HG02870 (cell line): ENCODE measurements at regions not wholly inside any gene's neighbourhood (a gene's known extent, or its start where the extent isn't known, plus 50 kb on each side); places are given as distances from the start of the nearest gene placed in this dataset.
"Not testable (repeated sequence)": the region's sequence is repeated elsewhere in the genome, so short reads cannot be mapped to it uniquely, and the experiment has no call there.

ENCODE experiments used
- ATAC-seq: cut with Tn5 transposase; IDR thresholded peaks from one replicate; pipeline ENCODE4 v1.9.1; 2021; ENCODE audit warnings: mild to moderate bottlenecking, moderate library complexity; ENCODE audit not compliant: unreplicated experiment

DNA sequence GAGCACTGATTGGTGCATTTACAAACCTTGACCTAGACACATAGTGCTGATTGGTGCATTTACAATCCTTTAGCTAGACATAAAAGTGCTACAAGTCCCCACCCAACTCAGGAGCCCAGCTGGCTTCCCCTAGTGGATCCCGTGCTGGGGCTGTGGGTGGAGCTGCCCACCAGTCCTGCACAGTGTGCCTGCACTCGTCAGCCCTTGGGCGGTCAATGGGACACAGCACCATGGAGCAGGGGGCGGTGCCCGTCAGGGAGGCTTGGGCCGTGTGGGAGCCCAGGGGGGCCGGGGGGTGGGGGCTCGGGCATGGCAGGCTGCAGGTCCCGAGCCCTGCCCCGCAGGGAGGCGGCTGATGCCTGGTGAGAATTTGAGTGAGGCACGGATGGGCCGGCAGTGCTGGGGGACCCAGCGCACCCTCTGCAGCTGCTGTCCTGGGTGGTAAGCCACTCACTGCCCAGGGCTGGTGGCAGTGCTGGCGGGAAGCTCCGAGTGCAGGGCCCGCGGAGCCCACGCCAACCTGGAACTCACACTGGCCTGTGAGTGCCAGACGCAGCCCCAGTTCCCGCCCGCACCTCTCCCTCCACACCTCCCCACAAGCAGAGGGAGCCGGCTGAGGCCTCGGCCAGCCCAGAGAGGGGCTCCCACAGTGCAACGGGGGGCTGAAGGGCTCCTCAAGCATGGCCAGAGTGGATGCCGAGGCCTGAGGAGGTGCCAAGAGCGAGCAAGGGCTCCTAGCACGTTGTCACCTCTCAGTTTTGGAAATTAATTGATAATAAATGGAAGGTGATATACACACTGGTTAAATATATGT is 207.7 kb downstream of the RAP2B start:
- no peak for ATAC-seq

DNA sequence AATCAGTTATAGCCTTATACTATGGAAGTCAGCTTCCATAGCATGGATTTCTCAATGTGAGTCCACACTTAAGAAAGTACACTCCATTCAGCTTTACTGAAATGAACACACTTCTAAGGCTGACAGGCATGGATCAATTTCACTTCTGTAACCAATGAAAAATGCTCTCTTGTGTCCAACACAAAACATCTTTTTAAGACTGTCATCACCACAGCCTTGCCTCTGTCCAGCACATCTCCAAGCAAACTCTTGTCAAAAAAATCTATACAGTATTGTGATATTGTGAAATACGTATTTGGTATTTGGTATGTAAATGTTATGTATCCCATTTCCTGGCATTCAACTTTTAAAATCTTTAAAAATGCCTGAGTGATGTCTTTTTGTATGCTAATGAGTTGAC is 208.7 kb downstream of the RAP2B start:
- ATAC-seq: no peak

DNA sequence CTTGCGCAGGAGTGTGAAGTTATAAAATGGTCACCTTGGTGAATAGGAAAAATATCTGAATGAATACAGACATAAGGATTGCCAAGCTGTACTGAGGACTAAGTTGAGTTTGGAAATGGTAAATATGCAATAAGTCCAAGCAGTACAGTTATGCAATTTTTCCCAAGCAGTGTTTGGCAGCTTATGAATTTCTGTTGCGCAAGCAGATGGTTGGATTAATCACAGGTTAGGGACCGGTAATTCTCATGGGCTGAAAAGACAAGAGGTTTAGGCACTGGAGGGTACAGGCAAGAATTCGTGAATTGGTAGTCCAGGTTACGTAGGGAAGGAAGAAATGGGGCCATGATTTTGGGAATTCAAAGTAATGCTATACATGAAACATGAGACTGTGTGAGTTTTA is 210.3 kb downstream of the RAP2B start:
- no peak for ATAC-seq

DNA sequence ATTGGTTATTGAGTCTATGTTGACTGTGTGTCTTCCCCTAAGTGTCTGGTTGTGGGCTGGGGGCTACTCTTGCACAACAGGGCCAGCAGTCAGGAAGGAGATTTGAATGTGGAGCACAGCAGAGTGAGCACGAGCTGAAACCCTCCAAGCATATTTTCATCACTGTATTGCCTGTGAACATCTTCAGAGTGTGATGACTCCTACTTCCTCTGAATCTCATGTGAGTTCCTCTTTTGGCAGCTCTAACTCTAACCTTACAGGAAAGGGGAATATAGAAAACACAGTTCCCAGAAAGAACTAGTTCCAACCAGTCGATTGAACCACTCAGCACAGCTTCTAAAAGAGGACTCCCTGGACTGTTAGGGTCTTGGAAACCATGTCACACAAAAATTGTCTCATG is 211.6 kb downstream of the RAP2B start:
- no peak for ATAC-seq

DNA sequence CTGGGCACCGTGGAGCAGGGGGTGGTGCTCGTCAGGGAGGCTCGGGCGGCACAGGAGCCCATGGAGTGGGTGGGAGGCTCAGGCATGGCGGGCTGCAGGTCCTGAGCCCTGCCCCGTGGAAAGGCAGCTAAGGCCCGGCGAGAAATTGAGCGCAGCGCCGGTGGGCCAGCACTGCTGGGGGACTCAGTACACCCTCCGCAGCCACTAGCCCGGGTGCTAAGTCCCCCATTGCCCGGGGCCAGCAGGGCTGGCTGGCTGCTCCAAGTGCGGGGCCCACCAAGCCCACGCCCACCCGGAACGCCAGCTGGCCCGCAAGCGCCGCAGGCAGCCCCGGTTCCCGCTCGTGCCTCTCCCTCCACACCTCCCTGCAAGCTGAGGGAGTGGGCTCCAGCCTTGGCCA is 216.3 kb downstream of the RAP2B start:
- not testable (repeated sequence) for ATAC-seq

DNA sequence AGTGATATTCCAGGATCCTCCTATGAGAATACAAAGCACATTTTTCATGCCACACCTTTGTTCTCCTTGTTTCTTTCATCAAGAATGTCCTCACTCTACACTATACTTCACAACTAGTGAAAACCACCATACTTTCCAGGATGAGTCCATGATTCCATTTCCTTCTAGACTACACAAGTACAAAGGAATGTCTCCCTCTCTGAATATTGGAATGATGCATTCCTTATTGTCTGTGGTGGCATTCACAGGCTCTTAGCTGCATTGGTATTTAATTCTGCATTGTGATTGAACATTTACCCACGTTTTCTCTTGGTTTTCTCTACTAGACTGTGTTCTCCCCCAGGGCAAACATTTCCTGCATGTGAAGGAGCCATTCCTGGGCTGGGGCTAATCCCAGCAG is 217.5 kb downstream of the RAP2B start:
- ATAC-seq: no peak

DNA sequence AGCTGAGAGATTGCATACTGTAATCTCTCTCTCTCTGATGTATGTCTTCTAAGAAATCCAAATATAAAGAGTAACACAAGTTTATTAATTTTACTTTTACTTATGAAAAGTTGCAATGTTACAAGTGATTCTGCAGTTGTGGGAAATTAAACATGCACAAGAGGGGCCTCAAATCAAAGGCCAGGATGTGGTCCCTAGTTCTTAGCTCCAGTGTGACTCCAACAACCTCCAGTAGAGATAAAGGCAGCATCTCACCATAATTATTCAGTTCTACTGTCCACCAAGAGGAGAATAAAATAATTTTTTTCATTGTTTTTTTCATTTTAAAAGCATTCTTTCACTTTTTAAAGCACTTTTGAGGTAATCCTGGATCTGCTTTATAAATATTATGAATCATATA is 223.3 kb downstream of the RAP2B start:
- no peak for ATAC-seq

DNA sequence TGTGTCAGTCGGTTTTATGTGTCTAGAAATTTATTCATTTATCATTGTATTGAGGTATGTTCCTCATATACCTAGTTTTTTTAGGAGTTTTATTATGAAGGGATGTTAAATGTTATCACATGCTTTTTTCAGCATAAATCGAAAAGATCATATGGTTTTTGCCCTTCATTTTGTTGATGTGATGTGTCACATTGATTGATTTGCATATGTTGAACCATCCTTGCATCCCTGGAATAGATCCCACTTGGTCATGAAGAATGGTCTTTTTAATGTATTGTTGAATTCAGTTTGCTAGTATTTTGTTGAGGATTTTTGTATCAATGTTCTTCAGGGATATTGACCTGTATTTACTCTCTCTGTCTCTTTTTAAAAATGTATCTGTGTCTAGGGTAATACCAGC is 230.3 kb downstream of the RAP2B start:
- ATAC-seq: no peak

DNA sequence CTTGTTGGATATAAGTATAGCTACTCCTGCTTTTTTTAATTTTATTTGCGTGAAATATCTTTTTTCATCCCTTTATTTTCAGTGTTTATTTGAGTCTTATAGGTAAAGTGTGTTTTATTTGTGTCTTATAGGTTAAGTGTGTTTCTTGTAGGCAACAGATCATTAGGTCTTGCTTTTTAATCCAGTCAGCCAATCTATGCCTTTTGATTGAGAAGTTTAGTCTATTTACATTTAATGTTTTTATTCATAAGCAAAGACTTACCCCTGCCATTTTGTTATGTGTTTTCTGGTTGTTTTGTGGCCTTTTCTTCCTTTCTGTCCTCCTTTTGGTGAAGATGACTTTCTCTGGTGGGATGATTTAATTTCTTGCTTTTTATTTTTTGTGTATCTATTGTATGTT is 232.0 kb downstream of the RAP2B start:
- no peak for ATAC-seq

DNA sequence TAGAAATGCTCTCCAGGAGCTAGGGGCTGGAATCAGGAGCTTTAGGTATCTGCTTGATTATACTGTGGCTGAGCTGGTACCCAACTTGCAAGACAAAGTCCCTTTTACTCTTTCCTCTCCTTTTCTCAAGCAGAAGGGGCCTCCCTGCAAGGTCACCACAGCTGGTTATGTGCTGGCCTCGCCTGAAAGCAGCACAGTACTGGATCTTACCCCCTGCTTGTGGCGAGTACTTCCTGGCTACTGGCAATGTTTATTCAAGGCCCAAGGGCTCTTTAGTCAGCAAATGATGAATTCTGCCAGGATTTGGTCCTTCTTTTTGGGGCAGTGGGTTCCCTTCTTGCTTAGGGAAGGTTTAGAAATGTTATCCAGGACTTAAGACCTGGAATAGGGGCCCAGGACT is 234.6 kb downstream of the RAP2B start:
- ATAC-seq: no peak

DNA sequence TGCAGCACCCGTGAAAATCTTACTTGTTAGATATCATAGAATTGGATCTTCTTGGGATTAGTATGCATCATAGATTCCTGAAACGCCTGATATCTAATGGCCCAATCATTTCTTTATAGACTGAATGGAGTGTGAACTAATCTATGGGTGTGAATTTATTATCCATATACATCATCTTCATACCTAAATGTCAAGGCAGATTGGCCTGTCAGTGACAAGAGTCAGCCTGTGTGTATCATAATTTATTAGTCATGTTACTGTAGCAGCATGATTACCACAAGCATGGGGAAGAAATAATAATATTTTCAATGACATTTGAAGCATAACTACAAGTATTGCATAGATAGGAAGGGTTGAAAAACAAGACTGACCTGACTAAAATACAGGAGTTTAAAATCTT is 235.8 kb downstream of the RAP2B start:
- ATAC-seq: no peak

DNA sequence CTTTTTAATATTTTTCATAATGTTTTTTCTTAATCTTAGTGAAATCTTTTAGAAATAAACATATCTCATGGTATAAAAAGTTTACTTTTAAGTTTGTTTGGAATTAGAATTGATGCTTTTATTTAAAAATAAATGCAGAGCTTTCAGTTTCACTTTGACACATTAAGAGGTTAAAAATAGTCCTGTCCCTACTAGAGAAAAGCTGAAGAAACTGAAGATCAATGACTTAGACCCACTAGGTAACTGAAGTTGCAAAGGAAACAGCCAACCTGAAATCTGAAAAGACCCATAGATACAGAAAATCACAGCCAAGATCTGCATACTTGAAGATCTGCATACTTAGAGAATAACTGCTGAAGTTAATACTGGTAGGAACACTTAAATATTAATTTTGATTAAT is 237.6 kb downstream of the RAP2B start:
- ATAC-seq: peak; percentile 83

DNA sequence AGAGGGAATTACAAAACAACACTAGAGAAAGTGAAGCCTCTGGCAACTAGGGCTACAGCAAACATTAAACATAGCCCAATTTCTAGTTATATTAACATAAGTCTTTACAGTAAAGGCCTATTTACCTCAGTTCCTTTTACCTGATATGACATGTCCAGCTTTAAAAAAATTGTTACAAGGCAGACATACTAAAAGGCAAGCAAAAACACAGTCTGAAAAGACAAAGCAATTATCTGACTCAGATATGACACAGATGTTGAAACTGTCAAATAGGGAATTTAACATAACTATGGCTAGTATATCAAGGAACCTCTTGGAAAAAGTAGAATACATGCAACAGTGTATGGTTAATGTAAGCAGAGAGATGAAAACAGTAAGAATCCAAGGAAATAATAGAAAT is 238.6 kb downstream of the RAP2B start:
- ATAC-seq: no peak

DNA sequence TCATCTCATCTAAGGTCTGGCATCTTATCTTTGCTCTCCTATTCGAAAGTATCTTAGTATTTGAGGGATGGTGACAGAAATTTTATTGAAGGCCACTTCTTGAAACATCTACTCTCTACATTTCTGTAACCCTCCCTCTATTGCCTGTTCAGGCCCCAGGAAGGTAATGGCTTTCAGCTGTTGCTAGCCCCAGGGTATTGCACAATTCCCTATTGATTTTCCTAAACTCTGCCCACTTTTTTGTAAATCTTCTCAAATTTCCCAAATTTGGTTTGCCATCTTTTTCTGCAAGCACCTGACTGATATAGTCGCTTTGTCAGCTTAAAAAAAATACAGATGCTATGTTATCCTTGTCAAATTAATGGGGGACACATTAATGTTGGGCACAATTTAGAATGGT is 242.1 kb downstream of the RAP2B start:
- ATAC-seq: no peak

DNA sequence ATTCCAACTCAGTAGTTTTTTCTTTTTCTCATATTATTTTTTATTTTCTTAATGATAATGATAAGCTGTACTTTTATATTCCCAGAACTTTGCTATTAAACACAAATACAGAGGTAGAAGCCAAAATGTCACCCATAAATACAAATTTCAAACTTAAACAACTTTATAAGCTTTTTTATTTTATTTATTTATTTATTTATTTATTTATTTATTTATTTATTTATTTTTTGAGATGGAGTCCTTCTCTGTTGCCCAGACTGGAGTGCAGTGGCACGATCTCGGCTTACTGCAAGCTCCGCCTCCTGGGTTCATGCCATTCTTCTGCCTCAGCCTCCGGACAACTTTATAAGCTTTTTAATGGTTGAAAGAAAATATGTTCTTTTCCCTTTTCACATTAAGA is 243.3 kb downstream of the RAP2B start:
- ATAC-seq: not testable (repeated sequence)

DNA sequence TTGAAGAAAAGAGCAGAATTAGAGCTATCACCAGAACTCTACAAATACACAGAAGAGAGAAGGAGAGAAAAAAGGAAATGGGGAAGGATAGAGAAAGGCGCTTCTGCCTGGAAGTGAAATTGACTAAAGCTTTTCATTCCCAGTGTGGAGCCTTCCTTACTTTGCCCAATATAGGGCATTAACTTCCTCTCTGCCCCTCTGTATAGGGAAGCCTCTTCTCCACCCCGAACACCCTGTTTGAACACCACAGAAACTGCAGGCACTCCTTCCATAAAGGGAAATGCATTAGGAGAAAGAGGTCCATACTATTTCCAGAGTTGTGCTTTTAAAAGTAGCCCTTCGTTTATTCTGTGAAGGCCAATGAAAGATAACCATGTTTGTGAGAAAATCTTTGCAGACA is 248.5 kb downstream of the RAP2B start:
- no peak for ATAC-seq

DNA sequence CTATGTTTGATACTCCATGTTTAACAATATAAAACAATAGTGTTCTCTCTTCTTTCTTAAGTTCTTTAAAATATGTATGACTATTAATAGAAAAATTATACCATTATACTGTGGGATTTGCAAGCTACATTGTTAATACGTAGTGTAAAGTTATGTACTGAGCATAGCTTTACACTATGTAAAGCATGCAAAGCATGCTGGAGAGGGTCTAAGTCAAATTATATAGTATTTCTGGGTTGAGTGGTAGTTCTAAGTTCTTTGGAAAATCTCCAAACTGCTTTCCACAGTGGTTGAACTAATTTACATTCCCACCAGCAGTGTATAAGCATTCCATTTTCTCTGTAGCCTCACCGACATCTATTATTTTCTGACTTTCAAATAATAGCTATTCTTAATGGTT is 253.0 kb downstream of the RAP2B start:
- no peak for ATAC-seq

DNA sequence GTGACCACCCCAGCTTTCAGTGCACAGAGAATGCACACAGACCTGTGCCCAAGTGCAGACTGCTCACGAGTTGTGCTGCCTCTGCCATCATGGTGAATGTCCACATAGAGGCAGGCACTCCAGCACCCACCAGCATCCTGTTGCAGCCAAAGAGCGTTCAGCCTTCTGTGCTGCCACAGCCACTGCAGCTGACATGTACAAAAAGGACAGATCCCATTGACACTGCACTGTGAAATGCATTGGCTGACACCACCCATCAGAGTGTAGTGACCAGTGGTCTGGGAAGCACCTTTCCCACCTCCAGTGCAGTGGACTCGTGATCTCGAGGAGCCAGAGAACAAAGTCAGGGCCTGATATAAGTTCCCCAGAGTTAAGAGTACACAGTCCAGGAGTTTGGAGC is 260.3 kb downstream of the RAP2B start:
- ATAC-seq: no peak

DNA sequence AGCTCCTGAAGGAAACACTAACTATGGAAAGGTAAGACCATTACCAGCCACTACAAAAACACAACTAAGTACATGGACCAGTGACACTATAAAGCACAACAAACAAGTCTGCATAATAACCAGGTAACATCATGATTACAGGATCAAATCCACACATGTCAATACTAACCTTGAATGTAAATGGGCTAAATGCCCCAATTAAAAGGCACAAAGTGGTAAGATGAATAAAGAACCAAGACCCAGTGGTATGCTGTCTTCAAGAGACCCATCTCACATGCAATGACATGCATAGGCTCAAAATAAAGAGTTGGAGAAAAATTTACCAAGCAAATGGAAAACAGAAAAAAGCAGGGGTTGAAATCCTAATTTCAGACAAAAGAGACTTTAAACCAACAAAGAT is 261.8 kb downstream of the RAP2B start:
- ATAC-seq: not testable (repeated sequence)

DNA sequence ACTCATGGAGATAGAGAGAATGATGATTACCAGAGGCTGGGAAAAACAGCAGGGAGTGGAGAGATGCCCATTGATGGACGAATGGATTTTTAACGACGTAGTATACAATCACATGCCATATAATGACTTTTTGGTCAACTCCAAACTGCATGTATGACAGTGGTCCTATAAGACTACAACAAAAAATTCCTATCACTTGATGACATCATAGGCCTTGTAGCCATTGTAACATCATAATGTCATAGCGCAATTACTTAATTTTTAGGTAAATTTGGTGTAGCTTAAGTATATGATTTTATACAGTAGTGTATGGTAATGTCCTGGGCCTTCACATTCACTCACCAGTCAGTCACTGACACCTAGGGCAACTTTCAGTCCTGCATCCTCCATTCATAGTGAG is 264.3 kb downstream of the RAP2B start:
- ATAC-seq: no peak

DNA sequence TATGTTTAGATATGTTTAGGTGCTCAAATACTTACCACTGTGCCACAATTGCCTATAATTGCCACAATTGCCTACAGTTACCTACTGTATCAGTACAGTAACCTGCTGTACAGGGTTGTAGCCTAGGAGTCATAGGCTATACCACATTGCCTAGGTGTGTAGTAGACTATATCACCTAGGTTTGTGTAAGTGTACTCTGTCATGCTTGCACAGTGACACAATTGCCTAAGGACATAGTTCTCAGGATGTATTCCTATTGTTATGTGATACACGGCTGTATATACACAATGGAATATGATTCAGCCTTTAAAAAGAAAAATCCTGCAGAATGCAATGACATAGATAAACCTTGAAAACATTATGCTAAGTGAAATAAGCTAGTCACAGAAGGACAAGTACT is 264.8 kb downstream of the RAP2B start:
- ATAC-seq: no peak

DNA sequence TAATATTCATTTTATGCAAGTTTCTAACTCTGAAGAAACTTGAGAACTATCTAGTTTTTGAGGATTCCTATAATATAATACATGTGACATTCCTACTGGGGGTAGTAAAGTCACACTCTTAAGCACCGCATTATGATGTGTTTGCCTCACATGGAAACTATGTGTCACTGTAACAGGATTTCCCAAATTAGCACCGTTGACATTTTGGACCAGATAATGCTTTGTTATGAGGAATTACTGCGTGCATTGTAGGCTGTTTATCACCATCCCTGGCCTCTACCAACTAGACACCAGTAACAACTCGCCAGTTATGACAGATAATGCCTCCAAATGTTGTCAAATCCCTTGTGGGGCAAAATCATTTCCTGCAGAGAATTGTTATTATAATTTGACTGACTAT is 267.8 kb downstream of the RAP2B start:
- ATAC-seq: no peak

DNA sequence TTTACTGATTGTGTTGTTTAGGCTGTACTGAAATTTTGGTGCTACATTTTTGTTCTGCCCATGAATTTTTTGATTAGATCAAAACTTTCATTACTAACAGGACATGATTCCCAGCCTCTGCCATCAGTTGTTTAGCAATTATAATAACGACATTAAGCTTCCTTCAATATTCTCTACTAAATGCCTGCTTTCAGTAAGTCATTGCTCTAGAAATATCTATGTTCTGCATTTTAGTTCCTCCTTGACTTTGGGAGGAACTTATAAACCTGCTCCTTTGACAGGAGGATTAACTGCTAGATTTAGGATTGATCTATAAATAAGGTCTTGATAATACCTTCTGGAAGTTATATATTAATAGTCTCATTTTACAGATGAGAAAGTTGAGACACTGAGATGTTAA is 269.1 kb downstream of the RAP2B start:
- ATAC-seq: no peak
